ENCODE measurements at regions not wholly inside any gene's neighbourhood (a gene's known extent, or its start where the extent isn't known, plus 50 kb on each side); places are given as distances from the start of the nearest gene placed in this dataset.

GRCh38 chr1:115210302-115210711 lies 121.0 kb upstream of the TSPAN2 start (continued):
- no peak for TF ChIP-seq SREBF1 (IDR thresholded peaks at IDR 0.05; ENCODE audit: low read length)
- TF ChIP-seq EED (IDR thresholded peaks at IDR 0.05; ENCODE audit: low read depth): no peak

- RAD21 ChIA-PET (ENCODE audit: unreplicated experiment): no interaction called here
- Histone ChIP-seq H3K79me2 (ENCODE audit: control insufficient read depth, insufficient read depth, low read length) (no peaks in the 10 kb centered on the region), H3K27ac (ENCODE audit: control insufficient read depth, insufficient read depth) (no peak overlapping the region), H3K27me3 (replicated peaks in 1 of 2; ENCODE audit: control insufficient read depth in 2 of 2, insufficient read depth in 2 of 2, low read length in 1 of 2) (no peaks in the 10 kb centered on the region), H2AFZ (ENCODE audit: control insufficient read depth, low read depth, low read length) (no peak overlapping the region), H3K4me2 (ENCODE audit: control insufficient read depth, insufficient read depth) (no peak overlapping the region), H3K36me3 (ENCODE audit: control insufficient read depth in 2 of 2, insufficient read depth in 2 of 2, low read length in 1 of 2) (no peaks in the 10 kb centered on the region), H4K20me1 (ENCODE audit: control insufficient read depth, insufficient read depth) (no peaks in the 10 kb centered on the region), H3K4me1 (ENCODE audit: control insufficient read depth, insufficient read depth, low read length) (no peaks in the 10 kb centered on the region), H3K4me3 (no peak overlapping the region), H3K9me3 (replicated peaks; ENCODE audit: control insufficient read depth, insufficient read depth, low read length) (no peaks in the 10 kb centered on the region), H3K9ac (ENCODE audit: control insufficient read depth, insufficient read depth, low read length) (no peak overlapping the region)
- CTCF ChIA-PET: interaction anchor here (0.7 kb wide), 1 partner anchor 71 kb away, joined by 3 read pairs; no protein-coding TSS in a partner anchor
- in situ Hi-C loops (cut with MboI) (no loop called here), intact Hi-C loops (cut with micrococcal nuclease; ENCODE audit: unreplicated experiment) (no loop called here)
- TF ChIP-seq SREBF1 (IDR thresholded peaks at IDR 0.05; ENCODE audit: low read length): no peak
- no peak for TF ChIP-seq BHLHE40 (IDR thresholded peaks at IDR 0.05; ENCODE audit: borderline replicate concordance in 1 of 2, low read depth in 2 of 2, low read length in 1 of 2)
- no peak for TF ChIP-seq NFYB (IDR thresholded peaks at IDR 0.05; ENCODE audit: insufficient read depth, low read depth, low read length)
- no peak for TF ChIP-seq PAX8 (IDR thresholded peaks at IDR 0.05)
- no peak for TF ChIP-seq ZNF384 (IDR thresholded peaks at IDR 0.05; ENCODE audit: borderline replicate concordance, low read depth, low read length)
- TF ChIP-seq CEBPZ (IDR thresholded peaks at IDR 0.05; ENCODE audit: low read depth, low read length): no peak
- no peak for TF ChIP-seq RB1 (IDR thresholded peaks at IDR 0.05; ENCODE audit: borderline replicate concordance)
- no peak for TF ChIP-seq SUZ12 (IDR thresholded peaks at IDR 0.05; ENCODE audit: unreplicated experiment)
- no peak for TF ChIP-seq ETV6 (conservative IDR thresholded peaks at IDR 0.05 in 1 of 2, IDR thresholded peaks at IDR 0.05 in 1 of 2; ENCODE audit: borderline replicate concordance in 1 of 2, low read depth in 1 of 2)
- TF ChIP-seq TARDBP (IDR thresholded peaks at IDR 0.05; ENCODE audit: borderline replicate concordance): no peak
- no peak for TF ChIP-seq TAF1 (IDR thresholded peaks at IDR 0.05; ENCODE audit: borderline replicate concordance, low read depth, low read length)
- TF ChIP-seq RUNX3 (IDR thresholded peaks at IDR 0.05; ENCODE audit: low read length): no peak
- DNase-seq (ENCODE audit: low read depth, low spot score) (no peak), FAIRE-seq (no peak), ATAC-seq (no peak)
- POLR2A ChIA-PET: no interaction called here
- 0% methylated on average over 1 of the region's 1 CpG for WGBS (ENCODE audit: insufficient coverage, insufficient replicate concordance, low lambda C conversion rate, missing lambda C conversion rate)
- SMC1A ChIA-PET (ENCODE audit: uncharacterized antibody, unreplicated experiment): no interaction called here
- no TSS peak for BruUV-seq (replicated peaks)
These were observed 115.2 kb upstream of the TSPAN2 start for GRCh38 chr1:115204513-115204912.

All from GM12878 (cell line).